Gastroesophageal sphincter (tissue), 4 donors: ENCODE measurements at regions not wholly inside any gene's neighbourhood (a gene's known extent, or its start where the extent isn't known, plus 50 kb on each side); places are given as distances from the start of the nearest gene placed in this dataset.

Source experiments
- ATAC-seq: fragments of 150-250 bp; one replicate; pipeline ENCODE4 v1.9.1; 2016; ENCODE audit warnings: mild to moderate bottlenecking, moderate library complexity
- H3K27ac ChIP-seq, 4 donors: fragments of 200-600 bp; sonication (generic) in 3 of 4; 1 replicate in 3 of 4; 2 replicates in 1 of 4; pipeline ENCODE4 v1.5.1; 2016 to 2019
- H3K27me3 ChIP-seq: fragments of 200-600 bp; sonication (generic); one replicate; pipeline ENCODE4 v1.5.1; 2019
- H3K36me3 ChIP-seq, 2 donors: fragments of 200-600 bp; sonication (generic); one replicate each; pipeline ENCODE4 v1.5.1; 2019; ENCODE audit warnings: control low read depth in 1 of 2
- H3K4me1 ChIP-seq, 3 donors: fragments of 200-600 bp; sonication (generic); 1 replicate in 2 of 3; 2 replicates in 1 of 3; pipeline ENCODE4 v1.5.1; 2016 to 2019; ENCODE audit warnings: control low read depth in 2 of 3
- H3K4me3 ChIP-seq, 2 donors: fragments of 200-600 bp; sonication (generic); one replicate each; pipeline ENCODE4 v1.5.1; 2019; ENCODE audit warnings: mild to moderate bottlenecking in 1 of 2, moderate library complexity in 1 of 2
- H3K9me3 ChIP-seq, 3 donors: fragments of 200-600 bp; sonication (generic); one replicate each; pipeline ENCODE4 v1.5.1; 2017 to 2019; ENCODE audit warnings: control low read depth in 2 of 3
- CTCF ChIP-seq, 4 experiments: fragments of 200-600 bp in 2 of 4; fragments of 450-650 bp in 2 of 4; sonication (generic) in 1 of 4; IDR thresholded peaks; one replicate each; pipeline ENCODE4 v1.5.1; 2017 to 2019; ENCODE audit warnings: antibody characterized with exemption in 4 of 4, mild to moderate bottlenecking in 2 of 4, moderate library complexity in 2 of 4
- EP300 ChIP-seq: sonication (generic); formaldehyde crosslinking; IDR thresholded peaks from one replicate; pipeline ENCODE4 v1.6.1; 2017; ENCODE audit warnings: antibody characterized with exemption, mild to moderate bottlenecking
- POLR2A ChIP-seq, 2 donors: fragments of 450-650 bp; IDR thresholded peaks; one replicate each; pipeline ENCODE4 v1.6.1; 2017; ENCODE audit warnings: antibody characterized with exemption in 2 of 2, mild to moderate bottlenecking in 2 of 2, moderate library complexity in 1 of 2
- POLR2AphosphoS5 ChIP-seq: sonication (generic); formaldehyde crosslinking; IDR thresholded peaks from one replicate; pipeline ENCODE4 v1.6.1; 2017; ENCODE audit warnings: antibody characterized with exemption
- WGBS, 2 donors: methylation state at CpG; one replicate each; pipeline ENCODE4 v1.1.5; 2018; ENCODE audit warnings: low coverage in 1 of 2; 5-methylcytosine and 5-hydroxymethylcytosine counted together

- Histone ChIP-seq H3K4me1 (no peaks in the 10 kb centered on the region), H3K4me3 (no peak overlapping the region), H3K27me3 (no peaks in the 10 kb centered on the region), H3K36me3 (no peaks in the 10 kb centered on the region), H3K27ac (no peak overlapping the region), H3K9me3 (peaks cover 0 to 11% (median 0%) of the 10 kb centered on the region in 3 donors)
- no peak for TF ChIP-seq POLR2AphosphoS5
- no peak for TF ChIP-seq EP300
- no peak for TF ChIP-seq CTCF (IDR thresholded peaks at IDR 0.05)
- no peak for TF ChIP-seq POLR2A (IDR thresholded peaks at IDR 0.05)
- ATAC-seq, result no peak
- 77 to 92% methylated on average over 1 of the region's 1 CpG for WGBS, 2 donors
These were observed 2212.2 kb upstream of the ACO1 start for GRCh38 chr9:30172206-30172605.

- TF ChIP-seq CTCF (IDR thresholded peaks at IDR 0.05) (no peak), POLR2AphosphoS5 (no peak)
- Histone ChIP-seq H3K27ac (no peak overlapping the region), H3K4me3 (no peak overlapping the region), H3K36me3 (no peaks in the 10 kb centered on the region), H3K9me3 (no peaks in the 10 kb centered on the region), H3K27me3 (no peaks in the 10 kb centered on the region), H3K4me1 (no peaks in the 10 kb centered on the region)
- no peak for ATAC-seq
These were observed 2205.8 kb upstream of the ACO1 start for GRCh38 chr9:30178610-30179009.

GRCh38 chr9:30193421-30193820 lies 2191.0 kb upstream of the ACO1 start:
- TF ChIP-seq POLR2A (IDR thresholded peaks at IDR 0.05), result no peak
- no peak for TF ChIP-seq CTCF (IDR thresholded peaks at IDR 0.05)
- TF ChIP-seq POLR2AphosphoS5, result no peak
- TF ChIP-seq EP300, result no peak
- H3K4me1 ChIP-seq, result no peaks in the 10 kb centered on the region
- no peak overlapping the region for H3K4me3 ChIP-seq
- H3K27me3 ChIP-seq, result no peaks in the 10 kb centered on the region
- no peak overlapping the region for H3K27ac ChIP-seq
- no peak for ATAC-seq
- no peaks in the 10 kb centered on the region for H3K36me3 ChIP-seq
- H3K9me3 ChIP-seq, result peaks cover 0 to 7% (median 0%) of the 10 kb centered on the region in 3 donors
- WGBS, 2 donors, result 55 to 73% methylated on average over 6 of the region's 6 CpGs

- no peak for ATAC-seq
- Histone ChIP-seq H3K27ac (no peak overlapping the region), H3K4me3 (no peak overlapping the region), H3K4me1 (no peaks in the 10 kb centered on the region), H3K27me3 (no peaks in the 10 kb centered on the region), H3K36me3 (no peaks in the 10 kb centered on the region), H3K9me3 (no peaks in the 10 kb centered on the region)
- whole genome bisulfite sequencing, 2 donors, result 56 to 71% methylated on average over 1 of the region's 1 CpG
- TF ChIP-seq POLR2A (IDR thresholded peaks at IDR 0.05) (no peak), POLR2AphosphoS5 (no peak), CTCF (IDR thresholded peaks at IDR 0.05) (no peak), EP300 (no peak)
These were observed 2187.5 kb upstream of the ACO1 start for GRCh38 chr9:30196941-30197340.

- no peaks in the 10 kb centered on the region for H3K4me1 ChIP-seq
- no peaks in the 10 kb centered on the region for H3K27me3 ChIP-seq
- H3K4me3 ChIP-seq, result no peak overlapping the region
- TF ChIP-seq POLR2AphosphoS5 (no peak), CTCF (IDR thresholded peaks at IDR 0.05) (no peak), EP300 (no peak), POLR2A (IDR thresholded peaks at IDR 0.05) (no peak)
- H3K36me3 ChIP-seq, result no peaks in the 10 kb centered on the region
- H3K27ac ChIP-seq, result no peak overlapping the region
- no peaks in the 10 kb centered on the region for H3K9me3 ChIP-seq
- no peak for ATAC-seq
These were observed 2187.0 kb upstream of the ACO1 start for GRCh38 chr9:30197453-30197852.
